WTC11 (cell line): ENCODE measurements at regions not wholly inside any gene's neighbourhood (a gene's known extent, or its start where the extent isn't known, plus 50 kb on each side); places are given as distances from the start of the nearest gene placed in this dataset.

Experiments used
- ATAC-seq: fragments of 200-7000 bp; cut with Tn5 transposase; 2 replicates; pipeline ENCODE4 v1.10.0; 2021; ENCODE audit warnings: mild to moderate bottlenecking, moderate library complexity
- CTCF ChIA-PET: fragments of 300-600 bp; sonication (Branson Sonifier 250); formaldehyde crosslinking; loops from one replicate; lab custom pipeline; 2021; ENCODE audit warnings: antibody characterized with exemption; lab: Charles Lee
- POLR2A ChIA-PET: fragments of 350-600 bp; sonication (Branson Sonifier 250); formaldehyde crosslinking; loops from one replicate; lab custom pipeline; 2021; ENCODE audit warnings: antibody characterized with exemption; lab: Charles Lee
- DNase-seq: peaks from one replicate; pipeline ENCODE4 v3.0.0; 2021; ENCODE audit warnings: low spot score
- H3K27ac Mint-ChIP-seq: 2 replicates; pipeline ENCODE4 v1.8.0; 2021; ENCODE audit warnings: mixed read lengths
- H3K27me3 Mint-ChIP-seq: 2 replicates; pipeline ENCODE4 v1.8.0; 2021; ENCODE audit warnings: low read depth, mild to moderate bottlenecking, moderate library complexity, mixed read lengths
- H3K36me3 Mint-ChIP-seq: 2 replicates; pipeline ENCODE4 v1.8.0; 2021; ENCODE audit warnings: mixed read lengths
- H3K4me1 Mint-ChIP-seq: 2 replicates; pipeline ENCODE4 v1.8.0; 2022; ENCODE audit warnings: mixed read lengths
- H3K4me3 Mint-ChIP-seq: 2 replicates; pipeline ENCODE4 v1.8.0; 2021; ENCODE audit warnings: mild to moderate bottlenecking, moderate library complexity, mixed read lengths
- H3K9me3 Mint-ChIP-seq: 2 replicates; pipeline ENCODE4 v1.8.0; 2021; ENCODE audit warnings: mixed read lengths
- EMX1 ChIP-seq: fragments of 250-450 bp; sonication (Bioruptor Pico); IDR thresholded peaks from 2 replicates; pipeline ENCODE4 v1.8.0; 2021; ENCODE audit warnings: mild to moderate bottlenecking
- FOXP1 ChIP-seq: sonication (generic); formaldehyde crosslinking; IDR thresholded peaks from 2 replicates; pipeline ENCODE4 v1.8.0; 2022; ENCODE audit warnings: missing genetic modification reagents, mild to moderate bottlenecking, moderate library complexity, borderline replicate concordance
- GABPB1 ChIP-seq: sonication (generic); formaldehyde crosslinking; IDR thresholded peaks from 2 replicates; pipeline ENCODE4 v1.8.1; 2023; ENCODE audit warnings: mild to moderate bottlenecking, missing genetic modification reagents
- HMGA2 ChIP-seq: fragments of 250-450 bp; sonication (Bioruptor Pico); IDR thresholded peaks from 2 replicates; pipeline ENCODE4 v1.4.0; 2021; ENCODE audit warnings: mild to moderate bottlenecking, moderate library complexity
- IRF2 ChIP-seq: sonication (generic); formaldehyde crosslinking; IDR thresholded peaks from 2 replicates; pipeline ENCODE4 v1.8.0; 2022; ENCODE audit warnings: low read depth, missing genetic modification reagents, borderline replicate concordance
- NFYB ChIP-seq: sonication (generic); formaldehyde crosslinking; conservative IDR thresholded peaks from 2 replicates; pipeline ENCODE4 v1.8.0; 2022; ENCODE audit warnings: low read depth, missing genetic modification reagents
- NR3C1 ChIP-seq: sonication (generic); formaldehyde crosslinking; conservative IDR thresholded peaks from 2 replicates; pipeline ENCODE4 v1.8.1; 2023; ENCODE audit warnings: low read depth, mild to moderate bottlenecking, missing genetic modification reagents
- RELA ChIP-seq: sonication (generic); formaldehyde crosslinking; IDR thresholded peaks from 2 replicates; pipeline ENCODE4 v1.8.1; 2022; ENCODE audit warnings: missing genetic modification reagents, mild to moderate bottlenecking, borderline replicate concordance
- SMAD4 ChIP-seq: sonication (generic); formaldehyde crosslinking; IDR thresholded peaks from 2 replicates; pipeline ENCODE4 v1.8.0; 2022; ENCODE audit warnings: mild to moderate bottlenecking, missing genetic modification reagents
- SOX15 ChIP-seq: fragments of 250-450 bp; sonication (Bioruptor Pico); IDR thresholded peaks from 2 replicates; pipeline ENCODE4 v1.9.0; 2021; ENCODE audit warnings: mild to moderate bottlenecking
- TEAD1 ChIP-seq: sonication (generic); formaldehyde crosslinking; IDR thresholded peaks from 2 replicates; pipeline ENCODE4 v1.8.0; 2022; ENCODE audit warnings: mild to moderate bottlenecking, missing genetic modification reagents
- ZNF121 ChIP-seq: sonication (generic); formaldehyde crosslinking; IDR thresholded peaks from 2 replicates; pipeline ENCODE4 v1.8.0; 2023; ENCODE audit warnings: missing genetic modification reagents
- ZNF416 ChIP-seq: fragments of 250-450 bp; sonication (Bioruptor Pico); IDR thresholded peaks from 2 replicates; pipeline ENCODE4 v1.9.0; 2021; ENCODE audit warnings: mild to moderate bottlenecking, inconsistent platforms
- TF ChIP-seq, protein P1 (sequence below): fragments of 250-450 bp; sonication (Bioruptor Pico); IDR thresholded peaks from 2 replicates; pipeline ENCODE4 v1.9.0; 2021; ENCODE audit warnings: mild to moderate bottlenecking
- TF ChIP-seq, protein P2 (sequence below): sonication (generic); formaldehyde crosslinking; IDR thresholded peaks from 2 replicates; pipeline ENCODE4 v1.8.1; 2022; ENCODE audit warnings: missing genetic modification reagents, borderline replicate concordance
- TF ChIP-seq, protein P3 (sequence below): fragments of 250-450 bp; sonication (Bioruptor Pico); IDR thresholded peaks from 2 replicates; pipeline ENCODE4 v1.9.0; 2021; ENCODE audit warnings: moderate library complexity, mild to moderate bottlenecking, inconsistent platforms, borderline replicate concordance
- TF ChIP-seq, protein P4 (sequence below): sonication (generic); formaldehyde crosslinking; IDR thresholded peaks from 2 replicates; pipeline ENCODE4 v1.8.1; 2022; ENCODE audit warnings: mild to moderate bottlenecking, moderate library complexity, missing genetic modification reagents
- TF ChIP-seq, protein P5 (sequence below): sonication (generic); formaldehyde crosslinking; IDR thresholded peaks from 2 replicates; pipeline ENCODE4 v1.8.1; 2023; ENCODE audit warnings: mild to moderate bottlenecking, moderate library complexity, missing genetic modification reagents
- TF ChIP-seq, protein P6 (sequence below): sonication (generic); formaldehyde crosslinking; conservative IDR thresholded peaks from 2 replicates; pipeline ENCODE4 v1.8.1; 2022; ENCODE audit warnings: mild to moderate bottlenecking, missing genetic modification reagents
- TF ChIP-seq, protein P7 (sequence below): sonication (generic); formaldehyde crosslinking; IDR thresholded peaks from 2 replicates; pipeline ENCODE4 v1.8.0; 2022; ENCODE audit warnings: mild to moderate bottlenecking, missing genetic modification reagents

DNA sequence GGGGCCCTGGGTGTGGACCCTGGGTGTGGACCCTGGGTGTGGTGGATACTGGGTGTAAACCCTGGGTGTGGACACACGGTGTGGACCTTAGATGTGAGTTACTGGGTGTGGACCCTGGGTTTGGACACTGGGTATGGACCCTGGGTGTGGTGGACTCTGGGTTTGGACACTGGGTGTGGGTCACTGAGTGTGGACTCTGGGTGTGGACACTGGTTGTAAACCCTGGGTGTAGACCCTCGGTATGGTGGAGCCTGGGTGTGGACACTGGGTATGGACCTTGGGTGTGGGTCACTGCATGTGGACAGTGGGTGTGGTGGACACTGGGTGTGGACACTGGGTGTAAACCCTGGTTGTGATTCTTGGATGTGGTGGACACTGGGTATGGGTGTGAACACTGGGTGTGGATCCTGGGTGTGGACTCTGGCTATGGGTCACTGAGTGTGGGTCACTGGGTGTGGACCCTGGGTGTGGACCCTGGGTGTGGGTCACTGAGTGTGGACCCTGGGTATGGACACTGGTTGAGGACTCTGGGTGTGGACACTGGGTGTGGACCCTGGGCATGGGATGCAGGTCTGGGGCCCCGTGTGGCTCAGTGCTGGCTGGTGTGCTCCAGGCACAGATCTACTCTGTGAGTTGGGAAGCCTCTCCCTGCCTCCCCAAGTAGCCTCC, 356.2 kb downstream of the GLRX3 start:
- ATAC-seq: no peak
- Mint-ChIP-seq H3K27ac (no peak overlapping the region), H3K27me3 (peaks cover 19% of the 10 kb centered on the region), H3K4me1 (no peaks in the 10 kb centered on the region), H3K36me3 (peaks cover 73% of the 10 kb centered on the region), H3K9me3 (peaks cover 83% of the 10 kb centered on the region), H3K4me3 (no peak overlapping the region)
- TF ChIP-seq ZNF416 (no peak), EMX1 (CRISPR knock-in tag) (no peak), NFYB (CRISPR knock-in tag) (no peak), HMGA2 (CRISPR knock-in tag) (no peak), ZNF121 (CRISPR knock-in tag) (no peak)
- TF ChIP-seq, protein P1, sequence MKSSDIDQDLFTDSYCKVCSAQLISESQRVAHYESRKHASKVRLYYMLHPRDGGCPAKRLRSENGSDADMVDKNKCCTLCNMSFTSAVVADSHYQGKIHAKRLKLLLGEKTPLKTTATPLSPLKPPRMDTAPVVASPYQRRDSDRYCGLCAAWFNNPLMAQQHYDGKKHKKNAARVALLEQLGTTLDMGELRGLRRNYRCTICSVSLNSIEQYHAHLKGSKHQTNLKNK (CRISPR knock-in tag): no peak
- TF ChIP-seq, protein P2, sequence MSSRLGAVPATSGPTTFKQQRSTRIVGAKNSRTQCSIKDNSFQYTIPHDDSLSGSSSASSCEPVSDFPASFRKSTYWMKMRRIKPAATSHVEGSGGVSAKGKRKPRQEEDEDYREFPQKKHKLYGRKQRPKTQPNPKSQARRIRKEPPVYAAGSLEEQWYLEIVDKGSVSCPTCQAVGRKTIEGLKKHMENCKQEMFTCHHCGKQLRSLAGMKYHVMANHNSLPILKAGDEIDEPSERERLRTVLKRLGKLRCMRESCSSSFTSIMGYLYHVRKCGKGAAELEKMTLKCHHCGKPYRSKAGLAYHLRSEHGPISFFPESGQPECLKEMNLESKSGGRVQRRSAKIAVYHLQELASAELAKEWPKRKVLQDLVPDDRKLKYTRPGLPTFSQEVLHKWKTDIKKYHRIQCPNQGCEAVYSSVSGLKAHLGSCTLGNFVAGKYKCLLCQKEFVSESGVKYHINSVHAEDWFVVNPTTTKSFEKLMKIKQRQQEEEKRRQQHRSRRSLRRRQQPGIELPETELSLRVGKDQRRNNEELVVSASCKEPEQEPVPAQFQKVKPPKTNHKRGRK (CRISPR knock-in tag): no peak
- TF ChIP-seq, protein P3, sequence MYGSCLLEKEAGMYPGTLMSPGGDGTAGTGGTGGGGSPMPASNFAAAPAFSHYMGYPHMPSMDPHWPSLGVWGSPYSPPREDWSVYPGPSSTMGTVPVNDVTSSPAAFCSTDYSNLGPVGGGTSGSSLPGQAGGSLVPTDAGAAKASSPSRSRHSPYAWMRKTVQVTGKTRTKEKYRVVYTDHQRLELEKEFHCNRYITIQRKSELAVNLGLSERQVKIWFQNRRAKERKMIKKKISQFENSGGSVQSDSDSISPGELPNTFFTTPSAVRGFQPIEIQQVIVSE (CRISPR knock-in tag): no peak
- TF ChIP-seq, protein P4, sequence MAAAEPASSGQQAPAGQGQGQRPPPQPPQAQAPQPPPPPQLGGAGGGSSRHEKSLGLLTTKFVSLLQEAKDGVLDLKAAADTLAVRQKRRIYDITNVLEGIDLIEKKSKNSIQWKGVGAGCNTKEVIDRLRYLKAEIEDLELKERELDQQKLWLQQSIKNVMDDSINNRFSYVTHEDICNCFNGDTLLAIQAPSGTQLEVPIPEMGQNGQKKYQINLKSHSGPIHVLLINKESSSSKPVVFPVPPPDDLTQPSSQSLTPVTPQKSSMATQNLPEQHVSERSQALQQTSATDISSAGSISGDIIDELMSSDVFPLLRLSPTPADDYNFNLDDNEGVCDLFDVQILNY (CRISPR knock-in tag): no peak
- no peak for DNase-seq
- CTCF ChIA-PET: no interaction called here
- POLR2A ChIA-PET: no interaction called here

DNA sequence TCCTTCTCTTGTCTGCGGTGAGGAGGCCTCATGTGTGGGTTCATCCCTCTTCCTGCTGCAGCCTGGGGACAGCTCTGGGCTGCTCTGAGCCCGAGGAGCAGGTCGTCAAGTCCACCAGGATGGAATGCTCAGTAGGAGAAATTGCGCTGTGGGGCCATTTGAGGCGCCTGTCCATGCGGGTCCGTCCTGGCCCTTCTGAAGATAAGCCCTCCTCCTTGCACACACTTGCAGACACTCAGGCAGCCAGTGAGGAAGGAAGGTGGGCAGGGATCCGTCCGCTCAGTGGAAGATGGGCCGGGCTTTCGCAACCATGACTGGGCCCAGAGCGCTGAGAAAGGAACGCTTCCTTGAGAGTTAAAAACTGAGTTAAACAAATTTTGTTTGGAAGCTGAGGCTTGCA, 356.8 kb downstream of the GLRX3 start:
- DNase-seq (no peak), ATAC-seq (no peak)
- Mint-ChIP-seq H3K4me1 (no peaks in the 10 kb centered on the region), H3K9me3 (peaks cover 82% of the 10 kb centered on the region), H3K36me3 (peaks cover 76% of the 10 kb centered on the region), H3K27ac (no peak overlapping the region), H3K4me3 (no peak overlapping the region), H3K27me3 (peaks cover 19% of the 10 kb centered on the region)
- ChIA-PET CTCF (no interaction called here), POLR2A (no interaction called here)
- TF ChIP-seq GABPB1 (CRISPR knock-in tag) (no peak), RELA (CRISPR knock-in tag) (no peak)

DNA sequence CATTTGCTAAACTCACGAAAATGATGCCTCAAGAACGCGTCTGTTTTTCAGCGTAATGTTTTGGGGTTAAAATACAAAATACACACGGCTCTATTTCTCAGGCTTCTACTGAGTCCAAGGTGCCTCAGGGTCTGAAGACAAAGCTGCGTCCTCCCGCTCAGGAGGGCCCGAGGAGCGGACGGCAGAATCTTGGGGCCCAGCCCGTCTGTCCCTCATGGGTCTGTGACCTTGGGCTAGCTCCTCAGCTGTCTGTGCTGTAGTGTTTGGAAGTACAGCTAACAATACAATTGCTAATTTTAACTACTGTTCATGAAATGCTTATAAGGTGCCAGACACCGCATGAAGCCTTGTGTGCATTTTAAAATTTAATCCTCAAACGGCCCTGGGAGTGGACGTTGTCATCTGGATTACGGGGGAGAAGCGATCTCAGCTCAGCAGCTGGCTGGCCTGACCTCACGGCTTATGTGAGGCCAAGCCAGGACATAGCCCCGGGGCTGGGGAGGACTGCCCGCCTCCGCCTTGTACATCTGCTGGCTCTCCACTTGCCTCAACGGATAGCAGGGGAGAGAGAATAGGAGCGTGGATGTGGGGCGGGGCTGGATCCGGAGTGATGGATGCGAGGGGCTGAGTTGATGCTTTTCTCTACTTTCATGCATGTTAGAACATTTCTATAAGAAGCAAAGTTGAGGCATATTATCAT, 357.4 kb downstream of the GLRX3 start:
- Mint-ChIP-seq H3K4me1 (no peaks in the 10 kb centered on the region), H3K4me3 (no peak overlapping the region), H3K36me3 (peaks cover 77% of the 10 kb centered on the region), H3K27me3 (peaks cover 23% of the 10 kb centered on the region), H3K27ac (no peak overlapping the region), H3K9me3 (peaks cover 82% of the 10 kb centered on the region)
- no peak for TF ChIP-seq FOXP1 (CRISPR knock-in tag)
- TF ChIP-seq, protein P5, sequence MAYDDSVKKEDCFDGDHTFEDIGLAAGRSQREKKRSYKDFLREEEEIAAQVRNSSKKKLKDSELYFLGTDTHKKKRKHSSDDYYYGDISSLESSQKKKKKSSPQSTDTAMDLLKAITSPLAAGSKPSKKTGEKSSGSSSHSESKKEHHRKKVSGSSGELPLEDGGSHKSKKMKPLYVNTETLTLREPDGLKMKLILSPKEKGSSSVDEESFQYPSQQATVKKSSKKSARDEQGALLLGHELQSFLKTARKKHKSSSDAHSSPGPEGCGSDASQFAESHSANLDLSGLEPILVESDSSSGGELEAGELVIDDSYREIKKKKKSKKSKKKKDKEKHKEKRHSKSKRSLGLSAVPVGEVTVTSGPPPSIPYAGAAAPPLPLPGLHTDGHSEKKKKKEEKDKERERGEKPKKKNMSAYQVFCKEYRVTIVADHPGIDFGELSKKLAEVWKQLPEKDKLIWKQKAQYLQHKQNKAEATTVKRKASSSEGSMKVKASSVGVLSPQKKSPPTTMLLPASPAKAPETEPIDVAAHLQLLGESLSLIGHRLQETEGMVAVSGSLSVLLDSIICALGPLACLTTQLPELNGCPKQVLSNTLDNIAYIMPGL: no peak
- no peak for TF ChIP-seq NR3C1 (CRISPR knock-in tag)
- TF ChIP-seq ZNF416: no peak
- no peak for TF ChIP-seq SMAD4 (CRISPR knock-in tag)
- no peak for TF ChIP-seq SOX15 (CRISPR knock-in tag)
- TF ChIP-seq, protein P6, sequence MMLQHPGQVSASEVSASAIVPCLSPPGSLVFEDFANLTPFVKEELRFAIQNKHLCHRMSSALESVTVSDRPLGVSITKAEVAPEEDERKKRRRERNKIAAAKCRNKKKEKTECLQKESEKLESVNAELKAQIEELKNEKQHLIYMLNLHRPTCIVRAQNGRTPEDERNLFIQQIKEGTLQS (CRISPR knock-in tag): no peak
- TF ChIP-seq IRF2 (CRISPR knock-in tag): no peak
- no peak for TF ChIP-seq RELA (CRISPR knock-in tag)
- TF ChIP-seq TEAD1: no peak
- TF ChIP-seq EMX1 (CRISPR knock-in tag): no peak
- TF ChIP-seq, protein P7, sequence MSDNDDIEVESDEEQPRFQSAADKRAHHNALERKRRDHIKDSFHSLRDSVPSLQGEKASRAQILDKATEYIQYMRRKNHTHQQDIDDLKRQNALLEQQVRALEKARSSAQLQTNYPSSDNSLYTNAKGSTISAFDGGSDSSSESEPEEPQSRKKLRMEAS (CRISPR knock-in tag): no peak
- TF ChIP-seq NFYB (CRISPR knock-in tag): no peak
- CTCF ChIA-PET: no interaction called here
- ATAC-seq: no peak
- POLR2A ChIA-PET: no interaction called here
- DNase-seq: no peak
